SK-N-SH (cell line): ENCODE measurements at regions not wholly inside any gene's neighbourhood (a gene's known extent, or its start where the extent isn't known, plus 50 kb on each side); places are given as distances from the start of the nearest gene placed in this dataset.

ENCODE experiments used
- CTCF ChIA-PET: fragments of 300-600, 350-600 bp; formaldehyde crosslinking; extraction: SDS; loops from one replicate; lab custom pipeline; 2021; lab: Yijun Ruan, JAX
- POLR2A ChIA-PET: fragments of 350-600 bp; sonication (Branson Sonifier 250); formaldehyde crosslinking; extraction: SDS; loops from one replicate; lab custom pipeline; 2020; ENCODE audit warnings: antibody characterized with exemption, inconsistent platforms; lab: Yijun Ruan, JAX
- DNase-seq: peaks from one replicate; pipeline ENCODE4 v3.0.0; 2012
- H2AFZ ChIP-seq: fragments of 200-600 bp; sonication (generic); 2 replicates; pipeline ENCODE4 v1.8.1; 2016; ENCODE audit warnings: antibody characterized with exemption, mild to moderate bottlenecking, low read depth
- H3F3A ChIP-seq: fragments of 200-600 bp; sonication (generic); replicated peaks from 2 replicates; pipeline ENCODE3; 2016; ENCODE audit warnings: antibody characterized with exemption, mild to moderate bottlenecking; ENCODE audit not compliant: insufficient read depth
- H3K27ac ChIP-seq, 2 experiments: fragments of 200-500 bp in 1 of 2; fragments of 200-600 bp in 1 of 2; sonication (Bioruptor generic) in 1 of 2; sonication (generic), shearing (Covaris generic) in 1 of 2; 2 replicates each; pipeline versions ENCODE4 v1.5.1 to v1.6.1; 2014 to 2016; ENCODE audit warnings: low read depth in 2 of 2, inconsistent platforms in 1 of 2, low read length in 1 of 2, mild to moderate bottlenecking in 1 of 2, mixed read lengths in 1 of 2
- H3K27me3 ChIP-seq: fragments of 200-600 bp; sonication (generic), shearing (Covaris generic); 2 replicates; pipeline ENCODE4 v1.6.1; 2016; ENCODE audit warnings: mixed run types; ENCODE audit not compliant: insufficient read depth
- H3K36me3 ChIP-seq, 2 experiments: fragments of 200-500 bp in 1 of 2; fragments of 200-600 bp in 1 of 2; sonication (Bioruptor generic) in 1 of 2; sonication (generic) in 1 of 2; replicated peaks in 1 of 2; 2 replicates each; pipeline versions ENCODE3 to v1.5.1; 2014 to 2016; ENCODE audit warnings: low read length in 1 of 2, mild to moderate bottlenecking in 1 of 2; ENCODE audit not compliant: insufficient read depth in 2 of 2, control insufficient read depth in 1 of 2
- H3K4me1 ChIP-seq, 2 experiments: fragments of 200-500 bp in 1 of 2; fragments of 200-600 bp in 1 of 2; sonication (Bioruptor generic) in 1 of 2; sonication (generic), shearing (Covaris generic) in 1 of 2; 2 replicates each; pipeline versions ENCODE4 v1.5.1 to v1.6.1; 2014 to 2016; ENCODE audit warnings: low read depth in 1 of 2, low read length in 1 of 2, mixed run types in 1 of 2; ENCODE audit not compliant: insufficient read depth in 2 of 2, control insufficient read depth in 1 of 2
- H3K4me2 ChIP-seq: fragments of 200-600 bp; sonication (generic), shearing (Covaris generic); 2 replicates; pipeline ENCODE4 v1.6.1; 2017; ENCODE audit warnings: mixed run types
- H3K4me3 ChIP-seq, 2 experiments: fragments of 200-500 bp in 1 of 2; fragments of 200-600 bp in 1 of 2; sonication (Bioruptor generic) in 1 of 2; sonication (generic), shearing (Covaris generic) in 1 of 2; 2 replicates each; pipeline versions ENCODE4 v1.5.1 to v1.8.1; 2014 to 2016; ENCODE audit warnings: low read depth in 2 of 2, inconsistent platforms in 1 of 2, low read length in 1 of 2, mild to moderate bottlenecking in 1 of 2, mixed read lengths in 1 of 2, moderate library complexity in 1 of 2
- H3K79me2 ChIP-seq: fragments of 200-600 bp; sonication (generic); 2 replicates; pipeline ENCODE4 v1.8.1; 2017; ENCODE audit warnings: mild to moderate bottlenecking; ENCODE audit not compliant: insufficient read depth
- H3K9ac ChIP-seq: fragments of 200-600 bp; sonication (generic); 2 replicates; pipeline ENCODE4 v1.6.1; 2017; ENCODE audit warnings: mixed run types
- H3K9me2 ChIP-seq: fragments of 200-600 bp; sonication (generic); 2 replicates; pipeline ENCODE4 v1.6.1; 2017; ENCODE audit warnings: mixed run types
- H3K9me3 ChIP-seq: fragments of 200-600 bp; sonication (generic); 2 replicates; pipeline ENCODE4 v1.6.1; 2017; ENCODE audit warnings: mixed run types, mild to moderate bottlenecking, moderate library complexity
- H4K20me1 ChIP-seq: fragments of 200-600 bp; sonication (generic); 2 replicates; pipeline ENCODE4 v1.6.1; 2017; ENCODE audit warnings: mild to moderate bottlenecking, mixed run types; ENCODE audit not compliant: insufficient read depth
- EP300 ChIP-seq, 2 experiments: IDR thresholded peaks; 2 replicates each; pipeline versions ENCODE4 v1.4.0 to v1.6.1; 2012; ENCODE audit warnings: borderline replicate concordance in 1 of 2, low read depth in 1 of 2, low read length in 1 of 2
- EZH2phosphoT487 ChIP-seq: fragments of 200-600 bp; sonication (generic); IDR thresholded peaks from 2 replicates; pipeline ENCODE4 v1.6.1; 2017; ENCODE audit warnings: low read depth, mixed run types, mild to moderate bottlenecking, antibody characterized with exemption, moderate library complexity, borderline replicate concordance
- FOXJ3 ChIP-seq: sonication (generic); formaldehyde crosslinking; IDR thresholded peaks from 2 replicates; pipeline ENCODE4 v1.5.1; 2020; ENCODE audit warnings: mild to moderate bottlenecking, missing genetic modification reagents
- NRF1 ChIP-seq: IDR thresholded peaks from 2 replicates; pipeline ENCODE4 v1.6.1; 2012; ENCODE audit warnings: low read depth, mild to moderate bottlenecking, low read length
- RAD21 ChIP-seq: IDR thresholded peaks from 2 replicates; pipeline ENCODE4 v1.6.1; 2012; ENCODE audit warnings: mild to moderate bottlenecking, low read length
- RFX5 ChIP-seq: IDR thresholded peaks from 2 replicates; pipeline ENCODE4 v1.6.1; 2012; ENCODE audit warnings: mild to moderate bottlenecking, improper control_type of control experiment, low read length
- RXRA ChIP-seq: IDR thresholded peaks from 2 replicates; pipeline ENCODE4 v1.4.0; 2012; ENCODE audit warnings: low read depth, mild to moderate bottlenecking, borderline replicate concordance
- SMC3 ChIP-seq: IDR thresholded peaks from 2 replicates; pipeline ENCODE4 v1.6.1; 2012; ENCODE audit warnings: low read depth, low read length, improper control_type of control experiment
- TEAD4 ChIP-seq: IDR thresholded peaks from 2 replicates; pipeline ENCODE4 v1.4.0; 2012; ENCODE audit warnings: mild to moderate bottlenecking, borderline replicate concordance; ENCODE audit not compliant: insufficient read depth
- YY1 ChIP-seq: IDR thresholded peaks from 2 replicates; pipeline ENCODE4 v1.4.0; 2012; ENCODE audit warnings: low read depth, mild to moderate bottlenecking
- WGBS: methylation state at CpG from one replicate; pipeline ENCODE4 v1.1.6; 2017; ENCODE audit warnings: low lambda C conversion rate; 5-methylcytosine and 5-hydroxymethylcytosine counted together
- TF ChIP-seq, protein P1 (sequence below): IDR thresholded peaks from 2 replicates; pipeline ENCODE4 v1.4.0; 2012; ENCODE audit warnings: low read depth, borderline replicate concordance
- TF ChIP-seq, protein P2 (sequence below): fragments of 150-350 bp; IDR thresholded peaks from 2 replicates; pipeline ENCODE4 v1.6.1; 2017; ENCODE audit warnings: antibody characterized with exemption, low read length, low read depth, borderline replicate concordance
- TF ChIP-seq, protein P3 (sequence below): fragments of 200-600 bp; sonication (generic); IDR thresholded peaks from 2 replicates; pipeline ENCODE4 v1.6.1; 2017; ENCODE audit warnings: antibody characterized with exemption, mild to moderate bottlenecking, moderate library complexity
- TF ChIP-seq, protein P4 (sequence below): IDR thresholded peaks from 2 replicates; pipeline ENCODE4 v1.4.0; 2012; ENCODE audit warnings: low read depth, borderline replicate concordance
- TF ChIP-seq, protein P5 (sequence below): IDR thresholded peaks from 2 replicates; pipeline ENCODE4 v1.6.1; 2012; ENCODE audit warnings: mild to moderate bottlenecking, low read depth, low read length, moderate library complexity
- TF ChIP-seq, protein P6 (sequence below): IDR thresholded peaks from 2 replicates; pipeline ENCODE4; 2012

DNA sequence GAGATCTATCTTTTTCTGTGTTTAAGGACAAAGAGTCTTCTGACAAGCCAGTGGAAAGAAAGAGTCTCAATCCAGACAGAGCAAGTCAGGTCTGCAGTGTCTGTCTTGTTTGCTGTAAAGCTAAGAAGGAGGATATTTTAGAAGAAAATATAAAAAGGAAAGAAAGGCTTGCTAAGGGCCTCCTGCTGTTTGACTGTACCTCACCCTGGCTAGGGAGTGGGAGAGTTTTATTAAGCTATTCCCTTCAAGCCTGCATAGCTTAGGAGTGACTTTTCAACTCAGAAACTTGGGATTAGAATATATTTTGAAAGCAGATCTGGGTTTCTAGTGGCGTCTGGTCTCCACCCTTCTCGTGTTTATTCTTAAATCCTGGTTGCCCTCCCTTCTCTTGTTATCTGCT lies 460.0 kb downstream of the COG6 start:
- Histone ChIP-seq H3K9ac (no peak overlapping the region), H3K4me1 (no peaks in the 10 kb centered on the region), H3K9me3 (no peaks in the 10 kb centered on the region; the same call in 1 of the 2 replicates), H3K4me3 (no peak overlapping the region), H3K4me2 (no peak overlapping the region), H3K9me2 (no peaks in the 10 kb centered on the region), H3K79me2 (no peaks in the 10 kb centered on the region), H3K36me3 (no peaks in the 10 kb centered on the region), H2AFZ (no peak overlapping the region), H3F3A (no peaks in the 10 kb centered on the region), H3K27me3 (no peaks in the 10 kb centered on the region), H4K20me1 (no peaks in the 10 kb centered on the region), H3K27ac (no peak overlapping the region)
- TF ChIP-seq TEAD4 (no peak), RFX5 (no peak), FOXJ3 (CRISPR knock-in tag) (no peak), EZH2phosphoT487 (no peak), NRF1 (no peak), EP300 (IDR thresholded peaks at IDR 0.05; ENCODE audit: borderline replicate concordance in 1 of 2, low read depth in 1 of 2, low read length in 1 of 2) (no peak)
- TF ChIP-seq, protein P1, sequence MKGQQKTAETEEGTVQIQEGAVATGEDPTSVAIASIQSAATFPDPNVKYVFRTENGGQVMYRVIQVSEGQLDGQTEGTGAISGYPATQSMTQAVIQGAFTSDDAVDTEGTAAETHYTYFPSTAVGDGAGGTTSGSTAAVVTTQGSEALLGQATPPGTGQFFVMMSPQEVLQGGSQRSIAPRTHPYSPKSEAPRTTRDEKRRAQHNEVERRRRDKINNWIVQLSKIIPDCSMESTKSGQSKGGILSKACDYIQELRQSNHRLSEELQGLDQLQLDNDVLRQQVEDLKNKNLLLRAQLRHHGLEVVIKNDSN: no peak
- TF ChIP-seq, protein P2, sequence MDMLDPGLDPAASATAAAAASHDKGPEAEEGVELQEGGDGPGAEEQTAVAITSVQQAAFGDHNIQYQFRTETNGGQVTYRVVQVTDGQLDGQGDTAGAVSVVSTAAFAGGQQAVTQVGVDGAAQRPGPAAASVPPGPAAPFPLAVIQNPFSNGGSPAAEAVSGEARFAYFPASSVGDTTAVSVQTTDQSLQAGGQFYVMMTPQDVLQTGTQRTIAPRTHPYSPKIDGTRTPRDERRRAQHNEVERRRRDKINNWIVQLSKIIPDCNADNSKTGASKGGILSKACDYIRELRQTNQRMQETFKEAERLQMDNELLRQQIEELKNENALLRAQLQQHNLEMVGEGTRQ: no peak
- TF ChIP-seq, protein P3, sequence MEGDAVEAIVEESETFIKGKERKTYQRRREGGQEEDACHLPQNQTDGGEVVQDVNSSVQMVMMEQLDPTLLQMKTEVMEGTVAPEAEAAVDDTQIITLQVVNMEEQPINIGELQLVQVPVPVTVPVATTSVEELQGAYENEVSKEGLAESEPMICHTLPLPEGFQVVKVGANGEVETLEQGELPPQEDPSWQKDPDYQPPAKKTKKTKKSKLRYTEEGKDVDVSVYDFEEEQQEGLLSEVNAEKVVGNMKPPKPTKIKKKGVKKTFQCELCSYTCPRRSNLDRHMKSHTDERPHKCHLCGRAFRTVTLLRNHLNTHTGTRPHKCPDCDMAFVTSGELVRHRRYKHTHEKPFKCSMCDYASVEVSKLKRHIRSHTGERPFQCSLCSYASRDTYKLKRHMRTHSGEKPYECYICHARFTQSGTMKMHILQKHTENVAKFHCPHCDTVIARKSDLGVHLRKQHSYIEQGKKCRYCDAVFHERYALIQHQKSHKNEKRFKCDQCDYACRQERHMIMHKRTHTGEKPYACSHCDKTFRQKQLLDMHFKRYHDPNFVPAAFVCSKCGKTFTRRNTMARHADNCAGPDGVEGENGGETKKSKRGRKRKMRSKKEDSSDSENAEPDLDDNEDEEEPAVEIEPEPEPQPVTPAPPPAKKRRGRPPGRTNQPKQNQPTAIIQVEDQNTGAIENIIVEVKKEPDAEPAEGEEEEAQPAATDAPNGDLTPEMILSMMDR: no peak
- no peak for DNase-seq
- 59% methylated on average over 2 of the region's 2 CpGs for WGBS
- ChIA-PET CTCF (no interaction called here), POLR2A (no interaction called here)

DNA sequence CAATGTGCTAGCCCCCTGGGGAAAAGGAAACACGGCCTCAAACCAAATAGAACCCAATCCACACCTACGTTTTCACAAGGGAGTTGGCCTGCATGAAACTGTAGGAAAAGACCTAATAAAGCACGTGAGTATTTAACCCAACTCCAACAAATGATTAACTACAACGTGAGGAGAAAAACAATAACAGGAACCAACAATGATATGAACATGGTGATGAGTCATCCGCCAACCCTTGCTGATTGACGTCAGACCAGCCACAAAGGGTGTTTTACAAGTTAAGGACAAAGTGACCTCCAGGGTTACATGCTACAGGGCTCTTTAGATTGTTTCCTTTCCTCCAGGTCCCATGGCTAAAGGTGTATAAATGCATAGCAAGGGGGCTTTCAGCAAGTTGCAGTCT lies 460.5 kb downstream of the COG6 start:
- no peak overlapping the region for H3K9ac ChIP-seq
- H3K27ac ChIP-seq: no peak overlapping the region
- ChIA-PET POLR2A (no interaction called here), CTCF (interaction anchor here (1.3 kb wide), 1 partner anchor 47 kb away, joined by 3 read pairs; no protein-coding TSS in a partner anchor)
- no peaks in the 10 kb centered on the region for H3K79me2 ChIP-seq
- H3K4me1 ChIP-seq: no peaks in the 10 kb centered on the region
- H2AFZ ChIP-seq: no peak overlapping the region
- DNase-seq: no peak
- H3K27me3 ChIP-seq: no peaks in the 10 kb centered on the region
- H3K9me2 ChIP-seq: no peaks in the 10 kb centered on the region
- H4K20me1 ChIP-seq: no peaks in the 10 kb centered on the region
- no peaks in the 10 kb centered on the region for H3K36me3 ChIP-seq
- H3K9me3 ChIP-seq: no peaks in the 10 kb centered on the region; the same call in 1 of the 2 replicates
- H3F3A ChIP-seq: no peaks in the 10 kb centered on the region
- H3K4me2 ChIP-seq: no peak overlapping the region
- no peak overlapping the region for H3K4me3 ChIP-seq
- WGBS: 60% methylated on average over 6 of the region's 6 CpGs
- TF ChIP-seq, protein P4, sequence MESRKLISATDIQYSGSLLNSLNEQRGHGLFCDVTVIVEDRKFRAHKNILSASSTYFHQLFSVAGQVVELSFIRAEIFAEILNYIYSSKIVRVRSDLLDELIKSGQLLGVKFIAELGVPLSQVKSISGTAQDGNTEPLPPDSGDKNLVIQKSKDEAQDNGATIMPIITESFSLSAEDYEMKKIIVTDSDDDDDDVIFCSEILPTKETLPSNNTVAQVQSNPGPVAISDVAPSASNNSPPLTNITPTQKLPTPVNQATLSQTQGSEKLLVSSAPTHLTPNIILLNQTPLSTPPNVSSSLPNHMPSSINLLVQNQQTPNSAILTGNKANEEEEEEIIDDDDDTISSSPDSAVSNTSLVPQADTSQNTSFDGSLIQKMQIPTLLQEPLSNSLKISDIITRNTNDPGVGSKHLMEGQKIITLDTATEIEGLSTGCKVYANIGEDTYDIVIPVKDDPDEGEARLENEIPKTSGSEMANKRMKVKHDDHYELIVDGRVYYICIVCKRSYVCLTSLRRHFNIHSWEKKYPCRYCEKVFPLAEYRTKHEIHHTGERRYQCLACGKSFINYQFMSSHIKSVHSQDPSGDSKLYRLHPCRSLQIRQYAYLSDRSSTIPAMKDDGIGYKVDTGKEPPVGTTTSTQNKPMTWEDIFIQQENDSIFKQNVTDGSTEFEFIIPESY: no peak
- no peak for TF ChIP-seq RAD21
- TF ChIP-seq SMC3: no peak
- TF ChIP-seq, protein P5, sequence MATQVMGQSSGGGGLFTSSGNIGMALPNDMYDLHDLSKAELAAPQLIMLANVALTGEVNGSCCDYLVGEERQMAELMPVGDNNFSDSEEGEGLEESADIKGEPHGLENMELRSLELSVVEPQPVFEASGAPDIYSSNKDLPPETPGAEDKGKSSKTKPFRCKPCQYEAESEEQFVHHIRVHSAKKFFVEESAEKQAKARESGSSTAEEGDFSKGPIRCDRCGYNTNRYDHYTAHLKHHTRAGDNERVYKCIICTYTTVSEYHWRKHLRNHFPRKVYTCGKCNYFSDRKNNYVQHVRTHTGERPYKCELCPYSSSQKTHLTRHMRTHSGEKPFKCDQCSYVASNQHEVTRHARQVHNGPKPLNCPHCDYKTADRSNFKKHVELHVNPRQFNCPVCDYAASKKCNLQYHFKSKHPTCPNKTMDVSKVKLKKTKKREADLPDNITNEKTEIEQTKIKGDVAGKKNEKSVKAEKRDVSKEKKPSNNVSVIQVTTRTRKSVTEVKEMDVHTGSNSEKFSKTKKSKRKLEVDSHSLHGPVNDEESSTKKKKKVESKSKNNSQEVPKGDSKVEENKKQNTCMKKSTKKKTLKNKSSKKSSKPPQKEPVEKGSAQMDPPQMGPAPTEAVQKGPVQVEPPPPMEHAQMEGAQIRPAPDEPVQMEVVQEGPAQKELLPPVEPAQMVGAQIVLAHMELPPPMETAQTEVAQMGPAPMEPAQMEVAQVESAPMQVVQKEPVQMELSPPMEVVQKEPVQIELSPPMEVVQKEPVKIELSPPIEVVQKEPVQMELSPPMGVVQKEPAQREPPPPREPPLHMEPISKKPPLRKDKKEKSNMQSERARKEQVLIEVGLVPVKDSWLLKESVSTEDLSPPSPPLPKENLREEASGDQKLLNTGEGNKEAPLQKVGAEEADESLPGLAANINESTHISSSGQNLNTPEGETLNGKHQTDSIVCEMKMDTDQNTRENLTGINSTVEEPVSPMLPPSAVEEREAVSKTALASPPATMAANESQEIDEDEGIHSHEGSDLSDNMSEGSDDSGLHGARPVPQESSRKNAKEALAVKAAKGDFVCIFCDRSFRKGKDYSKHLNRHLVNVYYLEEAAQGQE: no peak
- TF ChIP-seq, protein P1: no peak
- no peak for TF ChIP-seq RXRA
- TF ChIP-seq, protein P6, sequence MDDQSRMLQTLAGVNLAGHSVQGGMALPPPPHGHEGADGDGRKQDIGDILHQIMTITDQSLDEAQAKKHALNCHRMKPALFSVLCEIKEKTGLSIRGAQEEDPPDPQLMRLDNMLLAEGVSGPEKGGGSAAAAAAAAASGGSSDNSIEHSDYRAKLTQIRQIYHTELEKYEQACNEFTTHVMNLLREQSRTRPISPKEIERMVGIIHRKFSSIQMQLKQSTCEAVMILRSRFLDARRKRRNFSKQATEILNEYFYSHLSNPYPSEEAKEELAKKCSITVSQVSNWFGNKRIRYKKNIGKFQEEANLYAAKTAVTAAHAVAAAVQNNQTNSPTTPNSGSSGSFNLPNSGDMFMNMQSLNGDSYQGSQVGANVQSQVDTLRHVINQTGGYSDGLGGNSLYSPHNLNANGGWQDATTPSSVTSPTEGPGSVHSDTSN: no peak
- TF ChIP-seq YY1: no peak
